Keratinocyte (primary cell): ENCODE measurements at regions not wholly inside any gene's neighbourhood (a gene's known extent, or its start where the extent isn't known, plus 50 kb on each side); places are given as distances from the start of the nearest gene placed in this dataset.

Experiments used
- DNase-seq: peaks from one replicate; pipeline ENCODE4 v3.0.0-alpha.2; 2011; ENCODE audit warnings: low read depth, missing footprints, low spot score
- FAIRE-seq: peaks from 2 replicates; lab custom pipeline; 2011; peaks lifted over from hg19 to GRCh38; lab: Jason Lieb, UNC
- H2AFZ ChIP-seq: 2 replicates; pipeline ENCODE4 v1.6.0; 2012; ENCODE audit warnings: low read length, control low read depth, inconsistent platforms; ENCODE audit not compliant: control insufficient read depth
- H3K27ac ChIP-seq: 2 replicates; pipeline ENCODE4 v1.5.1; 2011; ENCODE audit warnings: low read length; ENCODE audit not compliant: control insufficient read depth, insufficient read depth
- H3K27me3 ChIP-seq: 3 replicates; pipeline ENCODE4 v1.6.0; 2011; ENCODE audit warnings: low read length; ENCODE audit not compliant: control insufficient read depth, insufficient read depth; ENCODE audit errors: extremely low read depth
- H3K36me3 ChIP-seq, 2 experiments: 2 replicates in 1 of 2; 3 replicates in 1 of 2; pipeline ENCODE4 v1.5.1; 2011; ENCODE audit warnings: low read length in 2 of 2, mild to moderate bottlenecking in 1 of 2; ENCODE audit not compliant: control insufficient read depth in 2 of 2, insufficient read depth in 2 of 2; ENCODE audit errors: extremely low read depth in 1 of 2
- H3K4me1 ChIP-seq: 3 replicates; pipeline ENCODE4 v1.5.1; 2011; ENCODE audit warnings: low read length; ENCODE audit not compliant: control insufficient read depth, insufficient read depth; ENCODE audit errors: extremely low read depth
- H3K4me2 ChIP-seq: 3 replicates; pipeline ENCODE4 v1.6.0; 2011; ENCODE audit warnings: low read depth, low read length; ENCODE audit not compliant: control insufficient read depth, insufficient read depth; ENCODE audit errors: extremely low read depth
- H3K4me3 ChIP-seq, 3 experiments: fragments of 200-600 bp in 1 of 3; sonication (generic) in 1 of 3; 2 replicates in 2 of 3; 3 replicates in 1 of 3; pipeline ENCODE4 v1.5.1; 2011 to 2016; ENCODE audit warnings: low read length in 3 of 3, mild to moderate bottlenecking in 3 of 3, control low read depth in 2 of 3, inconsistent platforms in 1 of 3, low read depth in 1 of 3, mixed read lengths in 1 of 3, mixed run types in 1 of 3, moderate library complexity in 1 of 3; ENCODE audit not compliant: control insufficient read depth in 2 of 3, insufficient read depth in 2 of 3; ENCODE audit errors: extremely low read depth in 1 of 3
- H3K79me2 ChIP-seq: 2 replicates; pipeline ENCODE4 v1.6.0; 2012; ENCODE audit warnings: low read length; ENCODE audit not compliant: control insufficient read depth, insufficient read depth
- H3K9ac ChIP-seq: 3 replicates; pipeline ENCODE4 v1.6.0; 2011; ENCODE audit warnings: low read length; ENCODE audit not compliant: control insufficient read depth, insufficient read depth; ENCODE audit errors: extremely low read depth
- H3K9me1 ChIP-seq: 3 replicates; pipeline ENCODE4 v1.6.0; 2011; ENCODE audit warnings: low read length; ENCODE audit not compliant: control insufficient read depth, insufficient read depth; ENCODE audit errors: extremely low read depth
- H3K9me3 ChIP-seq: 2 replicates; pipeline ENCODE4 v1.5.1; 2012; ENCODE audit warnings: low read depth, low read length; ENCODE audit not compliant: control insufficient read depth
- H4K20me1 ChIP-seq: 3 replicates; pipeline ENCODE4 v1.6.0; 2011; ENCODE audit warnings: low read length; ENCODE audit not compliant: control insufficient read depth, insufficient read depth; ENCODE audit errors: extremely low read depth
- CTCF ChIP-seq, 3 experiments: IDR thresholded peaks in 1 of 3; conservative IDR thresholded peaks in 1 of 3; optimal IDR thresholded peaks in 1 of 3; 2 replicates in 2 of 3; 3 replicates in 1 of 3; pipeline versions ENCODE3 to v1.5.1; 2011; ENCODE audit warnings: low read length in 3 of 3, mild to moderate bottlenecking in 3 of 3, moderate library complexity in 2 of 3, control low read depth in 1 of 3, inconsistent platforms in 1 of 3; ENCODE audit not compliant: insufficient read depth in 2 of 3; ENCODE audit errors: extremely low read depth in 1 of 3
- EZH2 ChIP-seq: IDR thresholded peaks from one replicate; pipeline ENCODE4 v1.6.1; 2012; ENCODE audit warnings: inconsistent platforms, mild to moderate bottlenecking, low read length, moderate library complexity
- dilution Hi-C: fragments of 300-500 bp; cut with MboI; formaldehyde crosslinking; loops from one replicate; pipeline ENCODE4 v1.7.0; 2020; ENCODE audit warnings: low sequenced_read_pairs; ENCODE audit not compliant: extremely low pct_ligation_motif_present

GRCh38 chr19:31204115-31204514, 145.1 kb downstream of the TSHZ3 start:
- no peak for FAIRE-seq
- Histone ChIP-seq H3K36me3 (no peaks in the 10 kb centered on the region), H3K4me2 (no peak overlapping the region), H3K4me3 (no peak overlapping the region), H3K9me3 (no peaks in the 10 kb centered on the region), H3K9me1 (no peaks in the 10 kb centered on the region), H3K27me3 (peaks cover 15% of the 10 kb centered on the region), H2AFZ (no peak overlapping the region), H4K20me1 (no peaks in the 10 kb centered on the region), H3K79me2 (no peaks in the 10 kb centered on the region), H3K9ac (no peak overlapping the region), H3K27ac (no peak overlapping the region), H3K4me1 (no peaks in the 10 kb centered on the region)
- TF ChIP-seq CTCF (optimal IDR thresholded peaks at IDR 0.05 in 1 of 3, IDR thresholded peaks at IDR 0.05 in 1 of 3, conservative IDR thresholded peaks at IDR 0.05 in 1 of 3; ENCODE audit: extremely low read depth in 1 of 3, insufficient read depth in 2 of 3, low read length in 3 of 3) = no peak
- no peak for TF ChIP-seq EZH2
- dilution Hi-C loops = no loop called here
- no peak for DNase-seq

- TF ChIP-seq EZH2 (no peak), CTCF (optimal IDR thresholded peaks at IDR 0.05 in 1 of 3, IDR thresholded peaks at IDR 0.05 in 1 of 3, conservative IDR thresholded peaks at IDR 0.05 in 1 of 3; ENCODE audit: extremely low read depth in 1 of 3, insufficient read depth in 2 of 3, low read length in 3 of 3) (peak in 1 of 3 experiments; percentile 24)
- no peak overlapping the region for H2AFZ ChIP-seq
- no peaks in the 10 kb centered on the region for H3K27me3 ChIP-seq
- DNase-seq (no peak), FAIRE-seq (no peak)
- dilution Hi-C loops = no loop called here
- H3K9ac ChIP-seq = no peak overlapping the region
- H3K4me2 ChIP-seq = no peak overlapping the region
- no peaks in the 10 kb centered on the region for H3K4me1 ChIP-seq
- H3K4me3 ChIP-seq = no peak overlapping the region
- H3K36me3 ChIP-seq = no peaks in the 10 kb centered on the region
- no peaks in the 10 kb centered on the region for H3K79me2 ChIP-seq
- H3K9me3 ChIP-seq = no peaks in the 10 kb centered on the region
- H4K20me1 ChIP-seq = no peaks in the 10 kb centered on the region
- H3K9me1 ChIP-seq = no peaks in the 10 kb centered on the region
- no peak overlapping the region for H3K27ac ChIP-seq
Measured at GRCh38 chr19:31185261-31185660, 164.0 kb downstream of the TSHZ3 start.
